A549 (cell line): ENCODE measurements at regions not wholly inside any gene's neighbourhood (a gene's known extent, or its start where the extent isn't known, plus 50 kb on each side); places are given as distances from the start of the nearest gene placed in this dataset.

Experiments
- CHD2 ChIP-seq: fragments of 150-350 bp; IDR thresholded peaks from 2 replicates; pipeline ENCODE4 v1.6.1; 2014; ENCODE audit warnings: low read length; ENCODE audit not compliant: partially characterized antibody
- EP300 ChIP-seq, 2 experiments: fragments of >200 bp; sonication (Bioruptor Twin); formaldehyde crosslinking; IDR thresholded peaks; 2 replicates in 1 of 2; 3 replicates in 1 of 2; pipeline ENCODE4 v1.6.1; 2016 to 2017
- MYC ChIP-seq: IDR thresholded peaks from 2 replicates; pipeline ENCODE4 v1.6.1; 2012; ENCODE audit warnings: mild to moderate bottlenecking, inconsistent platforms, low read length, improper control_type of control experiment, borderline replicate concordance
- RAD21 ChIP-seq, 2 experiments: fragments of >200 bp in 1 of 2; sonication (Bioruptor Twin) in 1 of 2; formaldehyde crosslinking in 1 of 2; IDR thresholded peaks in 1 of 2; conservative IDR thresholded peaks in 1 of 2; 2 replicates in 1 of 2; 3 replicates in 1 of 2; pipeline ENCODE4 v1.6.1; 2012 to 2018; ENCODE audit warnings: inconsistent platforms in 1 of 2
- TF ChIP-seq, protein P1 (sequence below): fragments of >200 bp; sonication (Bioruptor Twin); formaldehyde crosslinking; IDR thresholded peaks from 3 replicates; pipeline ENCODE4 v1.5.1; 2016
- TF ChIP-seq, protein P2 (sequence below): fragments of 200-600 bp; sonication (generic); IDR thresholded peaks from 2 replicates; pipeline ENCODE4 v1.6.1; 2016; ENCODE audit warnings: antibody characterized with exemption, mild to moderate bottlenecking, moderate library complexity

DNA sequence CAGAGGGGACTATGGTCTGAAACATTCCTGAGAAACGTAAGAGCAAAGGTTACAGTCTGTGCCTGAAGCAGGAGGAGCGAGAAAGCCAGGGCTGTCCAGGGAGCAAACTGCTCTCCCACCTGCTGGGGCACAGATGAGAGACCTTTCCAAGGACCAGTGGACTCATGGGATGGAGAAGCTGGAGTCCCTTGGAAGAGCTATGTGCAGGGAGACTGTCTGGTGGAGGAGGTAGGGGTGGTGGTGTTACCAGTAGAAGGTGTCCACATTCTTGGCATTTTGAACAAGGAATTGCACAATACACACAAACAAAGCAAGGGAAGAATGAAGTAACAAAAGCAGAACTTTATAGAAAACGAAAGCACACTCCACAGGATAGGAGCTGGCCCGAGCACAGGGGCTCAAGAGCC is 97.9 kb upstream of the CYRIA start:
- TF ChIP-seq, protein P1, sequence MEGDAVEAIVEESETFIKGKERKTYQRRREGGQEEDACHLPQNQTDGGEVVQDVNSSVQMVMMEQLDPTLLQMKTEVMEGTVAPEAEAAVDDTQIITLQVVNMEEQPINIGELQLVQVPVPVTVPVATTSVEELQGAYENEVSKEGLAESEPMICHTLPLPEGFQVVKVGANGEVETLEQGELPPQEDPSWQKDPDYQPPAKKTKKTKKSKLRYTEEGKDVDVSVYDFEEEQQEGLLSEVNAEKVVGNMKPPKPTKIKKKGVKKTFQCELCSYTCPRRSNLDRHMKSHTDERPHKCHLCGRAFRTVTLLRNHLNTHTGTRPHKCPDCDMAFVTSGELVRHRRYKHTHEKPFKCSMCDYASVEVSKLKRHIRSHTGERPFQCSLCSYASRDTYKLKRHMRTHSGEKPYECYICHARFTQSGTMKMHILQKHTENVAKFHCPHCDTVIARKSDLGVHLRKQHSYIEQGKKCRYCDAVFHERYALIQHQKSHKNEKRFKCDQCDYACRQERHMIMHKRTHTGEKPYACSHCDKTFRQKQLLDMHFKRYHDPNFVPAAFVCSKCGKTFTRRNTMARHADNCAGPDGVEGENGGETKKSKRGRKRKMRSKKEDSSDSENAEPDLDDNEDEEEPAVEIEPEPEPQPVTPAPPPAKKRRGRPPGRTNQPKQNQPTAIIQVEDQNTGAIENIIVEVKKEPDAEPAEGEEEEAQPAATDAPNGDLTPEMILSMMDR: no peak
- TF ChIP-seq RAD21 (conservative IDR thresholded peaks at IDR 0.05 in 1 of 2, IDR thresholded peaks at IDR 0.05 in 1 of 2) (no peak), MYC (no peak), EP300 (IDR thresholded peaks at IDR 0.05) (no peak), CHD2 (no peak)
- TF ChIP-seq, protein P2, sequence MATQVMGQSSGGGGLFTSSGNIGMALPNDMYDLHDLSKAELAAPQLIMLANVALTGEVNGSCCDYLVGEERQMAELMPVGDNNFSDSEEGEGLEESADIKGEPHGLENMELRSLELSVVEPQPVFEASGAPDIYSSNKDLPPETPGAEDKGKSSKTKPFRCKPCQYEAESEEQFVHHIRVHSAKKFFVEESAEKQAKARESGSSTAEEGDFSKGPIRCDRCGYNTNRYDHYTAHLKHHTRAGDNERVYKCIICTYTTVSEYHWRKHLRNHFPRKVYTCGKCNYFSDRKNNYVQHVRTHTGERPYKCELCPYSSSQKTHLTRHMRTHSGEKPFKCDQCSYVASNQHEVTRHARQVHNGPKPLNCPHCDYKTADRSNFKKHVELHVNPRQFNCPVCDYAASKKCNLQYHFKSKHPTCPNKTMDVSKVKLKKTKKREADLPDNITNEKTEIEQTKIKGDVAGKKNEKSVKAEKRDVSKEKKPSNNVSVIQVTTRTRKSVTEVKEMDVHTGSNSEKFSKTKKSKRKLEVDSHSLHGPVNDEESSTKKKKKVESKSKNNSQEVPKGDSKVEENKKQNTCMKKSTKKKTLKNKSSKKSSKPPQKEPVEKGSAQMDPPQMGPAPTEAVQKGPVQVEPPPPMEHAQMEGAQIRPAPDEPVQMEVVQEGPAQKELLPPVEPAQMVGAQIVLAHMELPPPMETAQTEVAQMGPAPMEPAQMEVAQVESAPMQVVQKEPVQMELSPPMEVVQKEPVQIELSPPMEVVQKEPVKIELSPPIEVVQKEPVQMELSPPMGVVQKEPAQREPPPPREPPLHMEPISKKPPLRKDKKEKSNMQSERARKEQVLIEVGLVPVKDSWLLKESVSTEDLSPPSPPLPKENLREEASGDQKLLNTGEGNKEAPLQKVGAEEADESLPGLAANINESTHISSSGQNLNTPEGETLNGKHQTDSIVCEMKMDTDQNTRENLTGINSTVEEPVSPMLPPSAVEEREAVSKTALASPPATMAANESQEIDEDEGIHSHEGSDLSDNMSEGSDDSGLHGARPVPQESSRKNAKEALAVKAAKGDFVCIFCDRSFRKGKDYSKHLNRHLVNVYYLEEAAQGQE: no peak
